Stimulated activated CD8-positive, alpha-beta memory T cell treated with anti-CD3 and anti-CD28 coated beads, Interleukin-12 subunit alpha, Interleukin-12 subunit beta, amount 100 ng/mL, for 24 hours (primary cell): ENCODE measurements at regions not wholly inside any gene's neighbourhood (a gene's known extent, or its start where the extent isn't known, plus 50 kb on each side); places are given as distances from the start of the nearest gene placed in this dataset.

ENCODE experiments used
- DNase-seq: peaks from one replicate; pipeline ENCODE4 v3.0.0-alpha.2; 2020; ENCODE audit errors: extremely low read depth

- no peak for DNase-seq
These were observed 153.8 kb upstream of the SERP2 start for GRCh38 chr13:44219577-44220548.

DNA sequence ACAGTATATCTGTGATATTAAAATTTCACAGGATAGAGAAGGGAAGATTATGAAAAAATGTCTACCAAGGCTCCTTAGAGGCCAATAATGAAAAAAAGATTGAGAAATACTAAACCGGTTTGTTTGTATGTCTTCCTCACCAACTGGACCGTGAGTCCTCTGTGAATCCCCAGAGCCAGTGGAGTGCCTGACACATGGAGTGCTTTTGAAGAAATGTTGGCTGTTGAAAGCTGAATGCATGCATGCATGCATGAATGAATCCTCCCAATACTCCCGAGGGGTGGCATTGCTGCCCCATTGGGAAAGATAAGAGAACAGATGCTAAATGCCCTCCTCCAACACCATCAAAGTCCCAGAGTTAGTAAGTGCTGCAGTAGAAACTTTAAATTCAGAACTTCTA, 152.7 kb upstream of the SERP2 start:
- no peak for DNase-seq

DNA sequence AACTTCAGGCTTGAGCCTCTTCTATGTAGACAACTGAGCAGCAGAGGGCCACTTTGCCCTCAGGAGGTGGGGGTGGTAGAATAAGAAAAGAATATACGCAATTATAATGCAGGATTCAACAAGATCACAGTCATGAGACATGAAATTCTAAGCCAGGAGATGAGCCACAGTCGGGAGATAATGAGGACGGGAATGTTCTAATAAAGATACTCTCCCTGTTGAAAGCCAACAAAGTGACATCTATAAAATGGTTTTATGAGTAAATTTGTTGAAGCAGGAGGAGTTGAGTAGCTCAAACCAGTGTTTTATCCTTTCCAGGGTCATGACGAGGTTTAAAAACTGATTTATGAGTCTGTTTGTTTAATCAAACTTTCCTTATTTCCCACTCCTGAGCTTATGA, 152.0 kb upstream of the SERP2 start:
- no peak for DNase-seq

GRCh38 chr13:44223770-44224444, 149.7 kb upstream of the SERP2 start:
- DNase-seq: no peak

- no peak for DNase-seq
These were observed 149.0 kb upstream of the SERP2 start for GRCh38 chr13:44224450-44225149.

DNA sequence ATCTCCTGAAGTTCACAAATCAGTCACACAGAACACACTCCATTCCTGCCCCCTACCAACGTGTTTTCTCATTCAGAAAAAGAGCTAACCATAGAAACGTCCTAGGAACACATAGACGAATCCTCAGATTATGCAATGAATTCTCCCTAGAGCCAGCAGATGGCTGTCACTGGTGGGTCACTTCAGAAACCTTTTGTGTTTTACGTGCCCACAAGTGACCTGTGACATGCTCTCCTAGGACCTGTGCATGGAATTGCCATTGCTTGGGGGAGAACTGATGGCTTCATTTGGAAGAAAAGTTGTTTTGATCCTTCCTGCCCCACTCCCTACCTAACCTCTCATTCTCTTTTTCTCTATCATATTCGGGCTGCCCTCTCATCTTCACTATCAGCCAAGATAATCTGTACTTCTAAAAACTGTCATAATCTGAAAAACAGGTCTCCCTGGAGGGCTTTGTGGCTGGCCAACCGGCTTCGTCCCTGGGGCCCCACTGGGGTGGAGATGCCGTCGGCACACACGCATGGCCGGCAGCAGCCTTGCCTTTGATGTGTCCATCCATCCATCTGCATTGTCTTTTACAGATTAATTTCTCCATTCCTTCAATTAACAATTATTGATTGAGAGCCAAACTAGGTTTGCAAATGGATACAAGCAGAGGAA, 144.1 kb upstream of the SERP2 start:
- DNase-seq: no peak

GRCh38 chr13:44230071-44230470, 143.6 kb upstream of the SERP2 start:
- no peak for DNase-seq

DNA sequence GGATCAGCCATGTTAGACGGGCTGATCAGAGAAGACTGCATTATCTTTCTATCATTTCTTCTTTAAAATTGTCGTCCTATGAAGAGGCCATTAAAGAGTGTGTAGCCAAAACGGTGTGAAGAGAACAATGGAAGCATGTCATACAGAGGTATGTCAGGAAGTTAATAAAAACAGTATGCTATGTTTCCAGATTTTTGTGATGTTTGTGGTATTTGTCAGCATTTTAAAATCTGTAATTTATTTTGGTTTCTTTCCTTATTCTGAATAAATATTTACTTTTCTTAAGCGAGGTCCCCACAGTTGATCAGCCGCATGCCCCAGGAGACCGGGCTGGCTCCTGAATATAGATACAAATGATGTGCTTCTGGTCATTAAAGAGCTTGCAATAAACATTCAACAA, 142.9 kb upstream of the SERP2 start:
- DNase-seq: no peak

DNA sequence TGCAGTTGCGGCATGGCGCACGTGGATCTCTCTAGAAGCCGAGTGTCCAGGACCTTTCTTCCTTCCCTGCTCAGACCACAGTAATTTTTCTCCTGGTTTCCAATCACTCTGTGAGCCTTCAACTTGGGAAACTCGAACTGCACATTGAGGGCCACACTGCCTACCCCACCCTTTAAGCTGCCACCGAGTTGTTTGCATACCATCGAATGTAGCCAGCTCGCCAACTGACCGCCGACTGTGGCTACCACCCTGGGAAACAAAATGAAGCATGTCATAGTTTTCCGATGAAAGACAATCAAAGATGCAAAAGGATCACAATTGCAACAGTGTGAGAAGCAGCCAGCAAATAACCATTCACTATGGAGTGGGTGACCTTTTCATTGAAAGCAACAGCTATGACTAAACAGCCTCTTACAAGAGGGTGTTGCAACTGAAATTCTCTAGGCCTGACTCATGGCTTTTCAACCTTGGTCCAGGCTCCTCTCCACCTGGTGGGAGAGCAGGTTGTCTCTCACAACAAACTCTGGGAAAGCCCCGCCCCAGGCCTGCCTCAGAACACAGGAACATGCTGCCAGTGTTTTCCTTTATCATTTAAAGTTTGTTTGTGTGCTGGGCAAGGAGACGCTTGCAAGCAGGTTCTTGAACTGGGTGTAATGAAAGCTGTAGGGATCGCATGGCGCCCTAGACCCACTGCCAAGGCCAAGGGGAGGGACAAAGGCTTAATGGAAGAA, 141.7 kb upstream of the SERP2 start:
- no peak for DNase-seq

DNA sequence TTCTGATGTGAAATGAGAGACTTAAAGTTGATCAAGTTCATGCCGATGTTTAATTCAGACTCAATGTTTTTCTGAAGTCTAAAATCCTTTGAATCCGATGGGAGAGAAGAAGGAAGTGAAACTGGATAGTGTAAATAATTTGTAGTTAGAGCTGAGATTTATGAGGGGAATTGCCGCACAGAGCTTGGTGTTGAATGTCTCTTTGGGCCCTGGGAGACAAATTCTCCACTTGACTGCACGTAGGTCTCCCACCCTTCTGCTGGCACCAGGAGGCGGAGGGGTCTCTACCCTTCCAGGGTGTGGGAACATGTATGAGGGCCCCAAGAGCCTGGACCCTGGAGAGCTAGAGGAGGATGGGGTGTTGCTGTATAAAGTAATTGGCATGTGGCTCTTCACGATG, 140.8 kb upstream of the SERP2 start:
- DNase-seq: no peak

DNA sequence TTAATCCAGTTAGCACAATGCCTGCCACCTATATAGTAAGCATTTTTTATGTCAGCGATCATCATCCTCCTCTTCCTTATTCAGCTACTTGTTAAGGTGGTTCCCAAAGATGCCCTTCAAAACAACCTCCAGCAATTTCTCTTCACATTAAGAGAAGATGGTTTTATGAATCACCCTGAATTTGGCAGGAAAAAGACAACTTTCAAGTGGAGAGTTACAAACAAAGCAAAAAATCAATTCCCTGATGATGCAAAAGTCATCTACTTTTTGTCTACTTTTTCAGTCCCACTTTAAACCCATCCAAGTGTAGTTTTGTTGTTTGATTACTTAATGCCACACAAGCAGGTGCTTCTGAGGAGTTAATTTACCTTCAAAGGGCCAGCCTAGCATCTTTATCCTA, 139.1 kb upstream of the SERP2 start:
- no peak for DNase-seq

DNA sequence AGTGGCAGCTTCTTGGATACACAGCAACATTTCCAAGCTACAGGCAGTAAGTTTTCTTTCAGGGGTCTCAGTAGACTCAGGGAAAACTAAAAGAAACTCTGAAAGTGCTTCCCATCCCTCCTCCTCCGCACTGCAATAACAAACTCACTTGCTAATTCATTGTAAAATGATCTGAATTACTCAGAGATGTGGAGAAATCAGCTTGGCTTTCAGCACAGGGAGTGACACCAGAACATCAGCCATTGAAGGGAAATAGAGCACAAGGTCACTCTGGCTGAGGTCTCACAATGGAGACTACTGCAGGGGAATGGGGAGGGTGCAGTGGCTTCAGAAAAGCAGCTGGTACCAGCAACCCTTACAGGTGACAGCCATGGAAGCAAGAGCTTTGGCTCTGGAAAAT, 137.3 kb upstream of the SERP2 start:
- no peak for DNase-seq

DNA sequence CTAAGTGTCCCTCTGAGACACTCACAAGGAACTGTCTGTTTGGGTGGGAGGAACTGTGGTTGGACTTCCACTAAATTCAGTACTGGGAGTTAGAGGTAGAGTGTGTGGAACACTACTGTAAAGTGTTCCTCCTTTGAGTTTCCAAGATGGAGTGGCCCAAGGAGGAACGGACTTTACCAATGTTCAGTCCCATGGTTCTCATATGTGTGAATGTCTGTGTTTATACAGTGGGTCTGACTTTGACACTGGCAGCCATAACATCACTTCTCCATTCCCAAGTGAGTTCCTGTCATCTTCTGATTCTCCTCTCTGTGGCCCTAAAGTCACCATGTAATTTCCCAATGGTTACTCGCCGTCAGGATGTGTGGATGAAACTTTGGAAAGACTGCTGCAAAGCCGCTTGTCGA, 136.8 kb upstream of the SERP2 start:
- no peak for DNase-seq

- DNase-seq: no peak
These were observed 136.3 kb upstream of the SERP2 start for GRCh38 chr13:44237276-44237767.

DNA sequence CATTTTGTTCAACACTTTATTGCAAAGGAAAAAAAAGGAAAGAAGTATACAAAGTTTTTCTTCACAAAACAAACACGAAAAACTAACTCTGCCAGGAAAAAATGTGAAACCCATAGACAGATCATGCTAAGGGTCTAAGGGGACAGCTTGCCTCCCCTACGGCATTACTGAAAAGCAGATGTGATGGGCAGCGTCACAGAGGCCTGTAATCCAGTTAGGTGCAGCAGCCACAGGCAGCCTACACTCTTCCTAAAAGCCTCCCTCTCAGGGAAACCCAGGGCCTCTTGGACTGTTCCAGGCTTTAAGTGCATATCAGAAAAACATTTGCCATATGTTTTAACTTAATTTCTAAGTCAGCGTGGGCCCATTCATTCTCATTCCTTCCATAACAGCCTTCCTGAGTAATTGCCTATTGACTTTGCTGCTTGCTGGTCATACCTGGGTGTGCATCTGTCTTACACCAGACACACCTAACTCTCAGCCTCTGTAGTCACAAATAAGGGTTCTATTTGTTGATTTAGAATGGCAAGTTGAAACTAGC, 135.7 kb upstream of the SERP2 start:
- DNase-seq: no peak

DNA sequence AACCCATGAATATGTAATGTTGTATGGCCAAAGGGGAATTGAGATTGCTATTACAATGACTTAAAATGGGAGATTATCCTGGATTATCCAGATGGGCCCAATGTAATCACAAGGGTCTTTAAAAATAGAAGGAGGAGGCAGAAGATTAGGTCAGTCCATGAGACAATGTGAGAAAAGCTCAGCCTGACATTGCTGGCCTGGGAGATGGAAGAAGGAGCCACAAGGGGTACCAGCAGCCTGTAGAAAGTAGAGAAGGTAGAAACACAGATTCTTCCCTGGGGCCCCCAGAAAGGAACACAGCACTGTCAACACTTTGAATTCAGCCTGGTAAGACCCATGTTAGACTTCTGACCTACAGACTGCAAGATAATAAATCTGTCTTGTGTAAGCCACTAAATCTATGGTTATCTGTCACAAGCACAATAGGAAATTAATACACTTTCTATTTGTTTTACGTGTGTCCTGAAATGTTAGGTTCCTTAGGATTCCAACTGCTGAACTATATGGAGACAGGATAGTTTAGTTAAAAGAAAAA, 132.9 kb upstream of the SERP2 start:
- no peak for DNase-seq

- no peak for DNase-seq
These were observed 132.0 kb upstream of the SERP2 start for GRCh38 chr13:44241638-44242037.

GRCh38 chr13:44242766-44243165, 130.9 kb upstream of the SERP2 start:
- no peak for DNase-seq

GRCh38 chr13:44243198-44243857, 130.3 kb upstream of the SERP2 start:
- no peak for DNase-seq

DNA sequence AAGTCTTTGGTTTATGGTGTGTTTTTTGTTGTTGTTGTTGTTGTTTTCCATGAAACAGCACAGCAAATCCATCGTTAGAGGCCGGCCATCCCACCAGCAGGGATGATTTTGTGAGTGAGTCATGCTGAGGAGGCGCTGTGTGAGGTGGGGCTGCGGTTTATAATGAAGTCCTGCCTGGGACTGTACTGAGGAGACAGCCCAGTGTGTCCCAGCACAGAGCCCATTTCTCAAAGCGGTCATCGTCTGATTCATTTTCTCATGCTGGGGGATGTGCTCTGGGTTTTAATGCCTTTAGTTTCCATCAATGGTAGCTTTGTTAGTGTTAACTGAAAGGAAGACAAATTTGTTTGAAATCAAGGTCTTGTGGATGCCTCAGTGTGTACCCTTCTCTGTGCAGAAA, 129.3 kb upstream of the SERP2 start:
- DNase-seq: no peak
